ENCODE measurements at regions not wholly inside any gene's neighbourhood (a gene's known extent, or its start where the extent isn't known, plus 50 kb on each side); places are given as distances from the start of the nearest gene placed in this dataset.
A peak's percentile ranks its signal among the peaks of the same experiment; 100 is the strongest.

GRCh38 chrX:125404667-125405160 is 85.0 kb downstream of the TEX13C start (continued):
- peak; percentile 37 for TF ChIP-seq PRDM10 (IDR thresholded peaks at IDR 0.05; ENCODE audit: partially characterized antibody)
- 0 out of 2 replicates have a peak, but pooled peaks have one; percentile 72 for TF ChIP-seq NFRKB (IDR thresholded peaks at IDR 0.05; ENCODE audit: low read depth)
- TF ChIP-seq PURB (CRISPR knock-in tag; IDR thresholded peaks at IDR 0.05; ENCODE audit: low read depth): no peak
- TF ChIP-seq ARID2 (IDR thresholded peaks at IDR 0.05): no peak
- peak; percentile 89 for TF ChIP-seq ZNF589 (CRISPR knock-in tag; IDR thresholded peaks at IDR 0.05; ENCODE audit: low read depth)
- peak; percentile 75; the same call in 1 of the 2 replicates for TF ChIP-seq ZNF75A (CRISPR knock-in tag; IDR thresholded peaks at IDR 0.05)
- peak; percentile 75 for TF ChIP-seq BRD9 (IDR thresholded peaks at IDR 0.05; ENCODE audit: low read depth, partially characterized antibody)
- TF ChIP-seq FOXK2 (conservative IDR thresholded peaks at IDR 0.05 in 1 of 2, IDR thresholded peaks at IDR 0.05 in 1 of 2; ENCODE audit: low read depth in 2 of 2): peak; percentile 65 to 85; a peak in 3 of 4 replicates
- peak; percentile 91 for TF ChIP-seq NFIC (IDR thresholded peaks at IDR 0.05)
- TF ChIP-seq CREB3 (tag; conservative IDR thresholded peaks at IDR 0.05; ENCODE audit: low read depth): peak; percentile 64; the same call in 1 of the 2 replicates
- peak; percentile 95 for TF ChIP-seq CC2D1A (IDR thresholded peaks at IDR 0.05)
- TF ChIP-seq JUND (IDR thresholded peaks at IDR 0.05; ENCODE audit: borderline replicate concordance, low read depth, low read length): peak; percentile 76; the same call in 1 of the 2 replicates
- peak; percentile 62; the same call in 1 of the 3 replicates for TF ChIP-seq JUND (tag; IDR thresholded peaks at IDR 0.05; ENCODE audit: borderline replicate concordance, low read depth, low read length)
- peak; percentile 62; the same call in 1 of the 2 replicates for TF ChIP-seq CREB5 (CRISPR knock-in tag; IDR thresholded peaks at IDR 0.05)
- no peak for TF ChIP-seq SMC3 (conservative IDR thresholded peaks at IDR 0.05; ENCODE audit: insufficient read depth, low read depth, low read length)
- no peak for TF ChIP-seq ZNF785 (CRISPR knock-in tag; IDR thresholded peaks at IDR 0.05)
- peak; percentile 78 for TF ChIP-seq HDAC2 (IDR thresholded peaks at IDR 0.05)
- no peak for TF ChIP-seq PTRF (tag; IDR thresholded peaks at IDR 0.05)
- TF ChIP-seq PYGO2 (tag; IDR thresholded peaks at IDR 0.05): 0 out of 2 replicates have a peak, but pooled peaks have one; percentile 11
- no peak for TF ChIP-seq BACH1 (tag; IDR thresholded peaks at IDR 0.05)
- TF ChIP-seq NCOR1 (IDR thresholded peaks at IDR 0.05): peak; percentile 97
- TF ChIP-seq ZNF133 (CRISPR knock-in tag; IDR thresholded peaks at IDR 0.05): no peak
- no peak for TF ChIP-seq RBM22 (IDR thresholded peaks at IDR 0.05; ENCODE audit: low read depth, low read length, poor library complexity, severe bottlenecking)
- TF ChIP-seq SMARCC2 (IDR thresholded peaks at IDR 0.05; ENCODE audit: low read depth): peak; percentile 88; the same call in 1 of the 2 replicates
- peak; percentile 96 for TF ChIP-seq NBN (IDR thresholded peaks at IDR 0.05; ENCODE audit: low read depth)
- peak; percentile 69; the same call in 1 of the 2 replicates for TF ChIP-seq KHSRP (IDR thresholded peaks at IDR 0.05)
